Myocyte (in vitro differentiated cells): ENCODE measurements at regions not wholly inside any gene's neighbourhood (a gene's known extent, or its start where the extent isn't known, plus 50 kb on each side); places are given as distances from the start of the nearest gene placed in this dataset.
"Not testable (repeated sequence)": the region's sequence is repeated elsewhere in the genome, so short reads cannot be mapped to it uniquely, and the experiment has no call there.

ENCODE experiments used
- DNase-seq: peaks from one replicate; pipeline ENCODE4 v3.0.0-alpha.2; 2012; ENCODE audit warnings: low read depth

DNA sequence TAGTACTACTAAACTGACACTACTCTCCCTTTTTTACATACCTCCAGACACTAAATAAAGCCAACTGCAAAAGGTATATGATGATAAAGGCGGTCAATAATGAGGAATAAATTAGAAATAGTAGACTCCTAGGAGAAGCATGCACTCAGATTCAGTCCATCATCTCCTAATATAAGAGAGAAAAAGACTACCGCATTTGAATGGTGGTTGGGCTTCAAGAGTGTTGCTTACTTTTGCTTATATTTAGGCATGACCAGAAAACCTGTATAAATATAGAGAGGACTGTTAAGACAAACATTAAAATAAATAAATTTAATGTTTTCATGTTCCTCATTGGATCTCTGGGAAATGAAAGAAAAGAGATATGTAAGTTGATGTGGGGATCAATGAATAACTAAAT, 1137.0 kb downstream of the FAM181B start:
- no peak for DNase-seq

DNA sequence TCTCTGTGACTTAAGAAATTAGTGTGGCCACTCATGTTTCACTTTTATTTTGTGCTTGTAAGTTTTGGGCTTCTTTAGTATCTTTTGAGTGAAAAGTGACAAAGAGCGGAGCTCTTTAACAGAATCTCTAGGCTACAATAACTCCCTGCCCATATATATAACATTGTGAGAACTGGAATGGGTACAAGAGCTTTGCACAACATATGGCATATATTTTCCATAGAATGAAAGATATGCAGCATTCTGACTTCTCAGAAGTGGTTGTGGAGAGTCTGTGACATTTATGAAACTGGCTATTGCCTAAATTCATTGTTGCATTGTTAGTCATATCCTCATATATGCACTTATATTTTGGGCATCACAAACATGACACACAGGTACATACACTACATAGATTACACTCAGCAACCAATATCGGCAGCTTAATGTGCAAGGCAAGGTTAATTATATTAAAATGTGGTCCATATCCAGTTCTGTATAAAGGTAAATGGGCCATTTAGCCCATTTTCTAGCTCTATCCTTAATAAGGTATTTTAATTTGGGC, 1148.2 kb downstream of the FAM181B start:
- DNase-seq: no peak

DNA sequence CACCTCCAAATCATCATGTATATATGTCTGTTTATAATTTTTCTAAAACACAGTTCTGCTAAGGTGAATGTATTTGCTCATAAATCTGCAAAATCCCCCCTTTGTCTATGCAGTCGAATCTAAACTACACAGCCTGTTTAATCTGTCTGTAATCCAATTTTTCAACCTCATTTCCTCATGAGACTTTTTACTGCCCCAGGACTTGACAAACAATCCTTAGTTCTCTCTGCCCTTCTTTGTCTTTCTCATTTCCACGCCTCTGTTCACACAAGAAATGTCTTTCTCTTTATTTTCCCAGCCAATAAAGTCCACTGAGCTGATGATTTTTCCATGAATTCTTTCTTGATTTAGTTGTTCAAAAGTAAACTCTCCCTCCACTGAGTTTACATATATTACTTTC, 1154.3 kb downstream of the FAM181B start:
- no peak for DNase-seq

DNA sequence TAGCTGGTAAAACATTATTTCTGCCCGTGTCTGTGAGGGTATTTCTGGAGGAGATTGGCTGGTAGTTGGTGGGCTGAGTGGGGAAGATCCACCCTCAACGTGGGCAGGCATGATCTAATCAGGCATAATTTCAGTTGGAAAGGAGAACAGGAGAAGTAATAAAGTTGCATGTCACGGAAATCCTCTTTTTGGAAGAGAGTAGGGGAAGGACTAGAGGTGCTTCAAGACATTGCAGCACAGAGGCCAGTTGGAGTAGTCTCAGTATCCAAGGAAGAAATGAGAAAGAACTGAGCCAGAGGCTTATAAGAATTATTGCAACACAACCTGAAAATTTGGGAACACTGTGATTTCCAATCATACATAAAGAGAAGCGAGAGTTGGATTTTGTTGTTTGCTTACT, 1155.1 kb downstream of the FAM181B start:
- no peak for DNase-seq

DNA sequence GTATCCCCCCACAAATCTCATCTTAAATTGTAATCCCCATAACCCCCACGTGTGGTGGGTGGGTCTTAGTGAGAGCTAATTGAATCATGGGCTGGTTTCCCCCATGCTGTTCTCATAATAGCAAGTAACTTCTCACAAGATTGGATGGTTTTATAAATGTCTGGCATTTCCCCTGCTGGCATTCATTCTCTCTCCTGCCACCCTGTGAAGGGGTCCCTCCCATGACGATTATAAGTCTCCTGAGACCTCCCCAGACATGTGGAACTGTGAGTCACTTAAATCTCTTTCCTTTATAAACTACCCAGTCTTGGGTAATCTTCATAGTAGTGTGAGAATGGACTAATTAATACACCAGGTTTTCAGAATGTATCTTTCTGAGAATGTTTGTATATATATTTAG, 1159.4 kb downstream of the FAM181B start:
- DNase-seq: no peak

DNA sequence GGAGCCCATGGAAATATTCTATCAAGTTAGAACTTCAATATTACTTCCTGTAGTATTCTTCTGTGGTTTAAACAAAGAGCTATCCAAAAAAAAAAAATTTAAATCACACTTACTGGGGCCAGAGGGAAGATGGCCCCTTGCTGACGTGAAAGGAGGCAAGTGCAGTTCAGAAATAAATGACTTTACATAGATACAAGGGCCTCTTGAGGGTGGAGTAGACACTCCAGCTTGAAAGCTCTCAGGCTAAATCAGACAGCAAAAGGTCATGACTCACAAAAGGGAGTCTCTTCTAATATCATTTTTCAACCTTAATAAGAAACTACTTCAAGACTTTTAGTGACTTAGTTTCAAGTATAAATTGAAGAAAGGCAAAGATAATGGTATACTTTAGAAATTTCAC, 1160.3 kb downstream of the FAM181B start:
- no peak for DNase-seq

DNA sequence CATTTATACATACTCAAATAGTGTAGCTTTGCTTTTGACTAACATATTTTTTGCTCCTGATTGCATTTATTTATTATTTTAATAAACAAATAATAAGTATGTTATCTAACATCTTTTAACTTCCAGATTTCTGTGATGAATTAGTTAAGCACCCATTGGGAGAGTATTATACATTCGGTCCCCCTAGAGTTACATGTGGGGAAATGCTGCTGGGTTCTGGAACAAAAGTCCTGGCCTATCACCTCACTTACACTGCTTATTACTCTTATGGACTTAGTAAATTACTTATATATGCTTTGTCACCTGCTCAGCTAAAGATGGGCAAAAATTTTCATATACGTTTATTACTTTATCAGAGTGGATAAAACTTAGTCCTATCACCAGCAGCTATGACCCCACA, 1163.0 kb downstream of the FAM181B start:
- DNase-seq: no peak

DNA sequence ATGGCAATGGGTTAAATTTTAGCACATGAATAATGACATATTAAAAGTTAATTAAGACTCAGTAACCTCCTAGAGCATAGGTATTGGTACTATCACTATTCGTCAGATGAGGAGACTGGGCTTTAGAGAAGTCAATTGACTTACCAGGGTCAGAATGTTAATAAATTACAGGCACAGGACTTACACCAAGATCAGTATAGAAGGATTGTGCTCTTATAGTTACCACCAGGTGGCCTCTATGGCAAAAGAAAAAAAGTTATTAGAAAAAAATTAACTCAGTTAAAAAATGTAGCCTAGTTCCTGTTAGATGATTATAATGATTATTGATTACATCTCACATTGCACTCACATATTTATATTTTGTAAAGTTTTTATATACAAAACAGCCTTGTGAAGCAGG, 1163.7 kb downstream of the FAM181B start:
- DNase-seq: no peak

DNA sequence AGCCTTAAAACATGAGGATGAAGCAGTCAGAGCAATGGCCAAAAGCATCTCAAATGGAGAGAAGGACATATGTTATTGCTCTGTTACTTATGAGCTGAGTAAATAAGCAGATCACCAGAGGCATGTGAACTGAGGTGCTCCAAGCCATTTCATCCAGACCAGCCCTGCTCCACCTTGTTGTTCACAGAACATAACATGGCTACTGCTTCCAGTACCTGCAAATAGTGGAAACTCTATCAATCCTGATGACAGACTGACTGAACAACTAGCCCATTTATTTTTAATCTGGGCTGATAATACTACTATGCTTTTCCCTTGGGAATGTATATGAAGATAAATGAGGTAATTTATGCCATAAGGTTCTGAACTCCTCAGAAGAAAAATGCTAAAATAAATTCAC, 1164.7 kb downstream of the FAM181B start:
- no peak for DNase-seq

DNA sequence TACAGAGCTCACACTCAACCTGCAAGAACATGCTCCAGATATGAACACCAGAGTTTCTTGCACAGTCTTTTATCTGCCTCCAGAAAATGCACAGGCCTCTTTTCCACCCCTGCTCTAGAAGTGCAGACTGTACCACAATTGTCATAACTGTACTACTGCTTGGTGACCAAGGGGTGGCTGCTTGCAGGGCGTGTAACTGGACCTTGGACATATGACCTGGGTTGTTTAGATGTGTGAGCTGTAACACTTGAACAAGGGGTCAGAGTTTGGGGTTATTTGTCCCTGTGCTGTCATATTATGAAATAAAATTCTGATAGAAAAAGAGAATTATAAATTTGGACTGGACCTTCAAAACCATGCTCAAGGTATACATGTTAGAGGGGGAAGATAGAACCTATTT, 1185.5 kb downstream of the FAM181B start:
- no peak for DNase-seq

DNA sequence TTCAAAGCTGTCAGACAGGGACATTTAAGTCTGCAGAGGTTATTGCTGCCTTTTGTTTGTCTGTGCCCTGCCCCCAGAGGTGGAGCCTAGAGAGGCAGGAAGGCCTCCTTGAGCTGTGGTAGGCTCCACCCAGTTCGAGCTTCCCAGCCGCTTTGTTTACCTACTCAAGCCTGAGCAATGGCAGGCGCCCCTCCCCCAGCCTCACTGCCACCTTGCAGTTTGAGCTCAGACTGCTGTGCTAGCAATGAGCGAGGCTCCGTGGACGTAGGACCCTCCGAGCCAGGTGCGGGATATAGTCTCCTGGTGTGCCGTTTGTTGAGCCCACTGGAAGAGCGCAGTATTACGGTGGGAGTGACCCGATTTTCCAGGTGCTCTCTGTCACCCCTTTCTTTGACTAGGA, 1193.9 kb downstream of the FAM181B start:
- not testable (repeated sequence) for DNase-seq

DNA sequence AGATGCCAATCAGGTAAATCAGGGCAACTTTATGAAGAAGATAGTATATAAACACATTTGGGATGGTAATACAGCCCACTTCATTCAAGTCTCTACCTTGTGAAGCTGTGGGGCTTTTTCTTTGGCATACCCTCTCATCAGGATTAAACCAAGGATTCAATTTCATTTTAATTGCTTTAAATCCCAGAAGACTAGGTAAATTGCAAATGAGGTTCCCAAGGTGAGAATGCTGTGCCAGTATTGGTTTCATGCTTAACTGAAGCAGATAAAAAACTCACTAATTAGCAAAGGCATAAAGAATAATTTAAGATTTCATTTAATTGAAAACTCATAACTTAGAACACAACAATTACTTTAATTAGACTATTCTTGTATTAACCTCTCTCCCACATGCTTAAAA, 1218.1 kb downstream of the FAM181B start:
- DNase-seq: no peak

DNA sequence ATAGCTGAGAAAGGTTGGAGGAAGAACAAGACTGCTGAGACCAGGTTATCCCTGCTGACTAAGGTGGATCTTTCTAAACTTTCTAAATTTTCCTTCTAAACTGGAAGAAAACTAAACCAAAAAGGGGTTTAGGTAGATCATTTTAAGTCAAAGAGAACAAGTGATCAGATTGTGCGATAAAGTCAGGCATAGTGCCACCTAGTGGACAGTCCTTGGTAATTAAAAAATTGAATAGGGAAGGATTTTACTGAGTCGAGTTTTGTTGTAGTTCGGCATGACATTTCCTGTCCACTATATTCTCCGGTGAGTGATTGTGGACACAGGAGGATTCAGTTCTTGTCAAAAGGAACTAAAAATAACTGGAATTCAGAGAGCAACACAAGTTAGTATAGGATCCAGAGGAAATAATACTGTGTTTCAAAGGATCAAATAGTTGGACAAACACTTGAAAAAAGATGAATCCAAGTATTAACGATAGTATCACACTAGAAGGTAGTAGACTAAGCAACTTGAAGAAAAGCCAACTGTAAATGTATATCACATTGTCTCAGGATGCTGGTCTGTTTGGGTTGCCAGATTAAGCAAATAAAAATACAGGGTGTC, 1236.4 kb downstream of the FAM181B start:
- peak; percentile 3 for DNase-seq

DNA sequence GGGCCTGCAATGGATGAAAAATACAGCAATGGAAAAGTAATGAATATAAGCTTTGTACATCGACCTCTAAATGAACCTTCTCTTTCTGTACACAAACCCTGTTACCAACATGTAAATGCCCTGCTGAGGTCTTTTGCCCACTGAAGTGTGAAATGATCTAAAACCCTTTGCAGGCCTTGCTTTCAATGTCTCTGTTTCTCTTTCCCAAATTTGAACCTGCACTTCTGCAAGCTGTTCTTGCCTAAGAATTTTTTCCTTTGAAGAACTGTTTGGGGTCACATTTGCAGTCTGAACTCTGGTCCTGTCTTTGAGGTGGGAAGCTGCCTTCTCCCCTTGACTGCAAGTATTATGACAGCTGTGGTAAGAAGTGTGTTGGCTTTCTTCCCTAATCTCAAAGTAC, 1237.1 kb downstream of the FAM181B start:
- DNase-seq: no peak

DNA sequence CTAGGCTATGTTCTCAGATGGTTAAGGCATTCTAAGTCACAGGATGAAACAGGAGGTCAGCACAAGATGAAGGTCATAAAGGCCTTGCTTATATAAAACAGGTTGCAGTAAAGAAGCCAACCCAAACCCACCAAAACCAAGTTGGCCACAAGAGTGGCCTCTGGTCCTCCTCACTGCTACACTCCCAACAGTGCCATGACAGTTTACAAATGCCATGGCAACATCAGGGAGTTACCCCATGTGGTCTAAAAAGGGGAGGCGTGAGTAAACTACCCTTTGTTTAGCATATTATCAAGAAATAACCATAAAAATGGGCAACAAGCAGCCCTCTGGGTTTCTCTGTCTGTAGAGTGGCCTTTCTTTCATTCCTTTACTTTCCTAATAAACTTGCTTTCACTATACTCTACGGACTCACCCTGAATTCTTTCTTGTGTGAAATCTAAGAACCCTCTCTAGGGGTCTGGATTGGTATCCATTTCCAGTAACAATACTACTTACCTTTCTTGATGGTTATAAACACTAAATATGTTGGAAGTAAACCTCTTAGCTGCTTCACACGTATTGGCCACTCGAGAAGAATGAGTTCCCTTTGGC, 1237.9 kb downstream of the FAM181B start:
- no peak for DNase-seq

DNA sequence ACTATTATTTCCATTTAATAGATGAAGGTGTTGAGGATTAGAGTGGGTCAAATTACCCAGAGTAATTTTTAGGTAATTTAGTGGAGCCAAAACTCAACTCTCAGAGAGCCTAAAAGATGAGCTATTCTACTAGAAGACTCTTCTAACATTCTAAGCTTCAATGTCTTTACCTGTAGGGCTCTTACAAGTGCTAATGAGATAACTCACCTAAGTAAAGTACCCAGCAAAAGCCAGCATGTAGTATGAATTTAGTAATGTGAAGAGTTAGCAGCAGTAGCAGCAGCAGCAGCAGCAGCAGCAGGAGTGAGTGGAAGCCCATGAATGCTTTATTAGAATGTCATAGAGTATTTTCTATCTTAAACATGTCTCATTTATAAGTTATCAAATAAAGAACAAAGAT, 1239.2 kb downstream of the FAM181B start:
- DNase-seq: no peak

DNA sequence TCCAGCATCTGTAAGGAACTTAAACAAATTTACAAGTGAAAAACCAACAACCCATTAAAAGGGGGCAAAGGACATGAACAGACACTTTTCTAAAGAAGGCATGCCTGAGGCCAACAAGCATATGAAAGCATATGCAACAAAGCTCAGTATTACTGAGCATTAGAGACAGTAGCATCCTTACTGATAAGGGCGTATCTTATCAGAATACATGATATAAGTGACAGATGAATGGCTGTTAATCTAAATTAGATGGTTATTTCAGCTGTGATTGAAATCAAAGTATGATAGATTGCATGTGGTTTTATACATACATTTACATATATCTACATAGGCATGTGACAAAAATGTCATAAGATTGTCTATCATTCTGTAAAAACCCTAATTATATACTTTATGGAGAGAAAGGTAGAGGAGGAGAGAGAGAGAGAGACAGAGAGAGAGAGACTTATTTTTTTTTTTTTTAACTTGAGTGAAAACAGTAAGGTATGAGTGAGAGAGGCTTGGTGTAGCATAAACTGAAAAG, 1240.7 kb downstream of the FAM181B start:
- no peak for DNase-seq

DNA sequence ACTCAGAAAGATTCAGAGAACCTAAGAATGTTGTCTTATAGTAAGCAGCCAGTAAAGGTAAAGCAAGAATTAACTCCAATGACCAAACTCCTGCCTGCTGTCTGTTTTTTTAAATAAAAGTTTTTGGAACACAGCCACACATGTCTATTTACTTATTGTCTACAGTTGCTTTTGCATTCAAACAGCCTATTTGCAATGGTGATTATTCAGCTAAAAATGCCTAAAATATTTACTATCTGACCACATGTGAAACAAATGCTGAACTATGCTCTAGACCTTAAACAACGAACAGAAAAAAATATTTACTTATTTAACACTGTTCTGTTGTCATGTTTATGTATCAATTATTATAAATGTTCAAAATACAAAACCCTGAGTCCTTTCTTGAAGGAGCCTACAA, 1246.6 kb downstream of the FAM181B start:
- DNase-seq: no peak

DNA sequence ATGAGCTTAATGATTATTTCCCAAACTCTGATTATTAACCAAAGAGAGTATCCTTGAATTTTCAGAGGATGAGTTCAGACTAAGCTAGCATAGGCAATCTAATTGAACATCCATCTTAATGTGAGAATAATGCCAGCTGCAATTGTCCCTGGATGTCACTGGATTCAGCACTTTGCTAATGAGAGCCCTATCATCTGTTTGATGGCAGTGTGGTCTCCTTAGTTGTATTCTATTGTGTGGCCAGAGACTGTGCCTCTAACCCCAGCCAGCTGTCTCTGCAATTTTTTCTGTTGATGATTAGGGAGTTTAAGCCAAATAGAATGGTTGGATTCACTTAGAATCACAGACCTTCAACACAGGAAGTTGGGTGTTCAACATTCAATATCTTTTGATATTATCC, 1249.5 kb downstream of the FAM181B start:
- no peak for DNase-seq

DNA sequence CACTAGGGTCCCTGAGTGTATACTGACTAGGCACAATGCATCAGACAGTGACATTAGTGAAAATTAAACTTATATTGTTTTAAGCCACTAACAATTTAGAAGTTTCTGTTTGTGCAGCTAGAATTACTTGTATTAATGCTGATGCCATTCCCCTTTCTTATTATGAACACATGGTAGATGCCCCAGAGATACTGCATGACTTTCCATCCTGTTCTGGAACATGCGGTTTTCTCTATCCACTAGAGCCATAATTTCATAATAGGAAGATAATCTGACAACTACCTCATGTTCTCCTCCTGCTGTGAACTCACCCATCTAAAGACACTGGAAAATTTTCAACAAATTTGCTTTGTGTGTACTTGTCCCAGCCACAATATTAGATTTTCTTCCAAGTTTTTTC, 1256.4 kb downstream of the FAM181B start:
- no peak for DNase-seq

DNA sequence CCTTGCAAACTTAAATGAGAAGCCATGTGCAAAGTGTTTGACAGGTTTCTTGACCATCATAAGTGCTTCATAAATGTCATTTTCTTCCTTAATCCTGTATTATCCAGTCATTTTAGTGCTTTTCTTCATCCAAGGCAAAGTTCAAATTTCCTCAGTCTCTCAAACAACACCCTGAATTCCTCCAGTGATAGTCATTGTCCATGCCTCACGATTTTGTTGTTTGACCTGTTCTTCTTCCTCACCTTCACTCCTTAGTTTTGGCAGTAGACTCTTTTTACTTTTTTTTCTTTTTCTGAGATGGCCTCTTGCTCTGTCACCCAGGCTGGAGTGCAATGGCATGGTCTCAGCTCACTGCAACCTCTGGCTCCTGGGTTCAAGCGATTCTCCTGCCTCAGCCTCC, 1257.3 kb downstream of the FAM181B start:
- no peak for DNase-seq

DNA sequence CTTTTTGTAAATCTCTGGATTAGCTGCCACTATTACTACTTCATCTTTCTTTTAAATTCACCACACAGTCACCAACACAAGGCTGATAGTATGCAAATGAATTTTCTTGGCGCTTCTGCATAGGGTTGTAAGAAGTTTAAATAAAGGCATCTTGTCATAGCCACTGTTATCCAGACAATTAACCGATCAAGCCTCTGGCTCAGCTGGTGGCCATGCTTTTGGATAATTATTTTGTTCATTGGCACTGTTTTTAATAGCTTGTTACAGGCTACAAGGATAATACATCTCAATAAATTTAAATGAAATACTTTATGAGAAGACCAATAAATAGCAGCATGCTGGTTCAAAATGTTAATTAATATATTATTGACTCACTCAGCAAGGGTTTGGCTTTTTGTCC, 1261.0 kb downstream of the FAM181B start:
- no peak for DNase-seq

DNA sequence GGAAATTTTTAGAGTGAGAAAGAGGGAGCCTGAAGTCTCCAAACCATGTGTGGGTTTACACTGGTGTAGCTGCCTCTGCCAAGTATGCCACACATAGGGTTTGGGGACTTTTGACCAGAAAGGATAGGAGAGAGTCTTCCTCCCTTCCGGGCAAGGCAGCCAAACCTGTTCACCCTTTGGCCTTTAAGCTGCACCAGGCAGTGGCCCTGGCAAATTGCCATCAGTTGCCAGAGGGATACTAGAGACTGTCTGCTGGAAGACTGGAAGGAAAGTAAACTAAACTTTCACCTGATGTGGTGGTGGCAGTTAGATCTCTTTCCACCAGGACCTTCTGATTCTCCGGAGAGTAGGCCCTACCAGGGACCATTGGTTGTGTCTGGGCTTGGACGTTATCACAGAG, 1263.2 kb downstream of the FAM181B start:
- no peak for DNase-seq
